ENCODE measurements at regions not wholly inside any gene's neighbourhood (a gene's known extent, or its start where the extent isn't known, plus 50 kb on each side); places are given as distances from the start of the nearest gene placed in this dataset.

DNA sequence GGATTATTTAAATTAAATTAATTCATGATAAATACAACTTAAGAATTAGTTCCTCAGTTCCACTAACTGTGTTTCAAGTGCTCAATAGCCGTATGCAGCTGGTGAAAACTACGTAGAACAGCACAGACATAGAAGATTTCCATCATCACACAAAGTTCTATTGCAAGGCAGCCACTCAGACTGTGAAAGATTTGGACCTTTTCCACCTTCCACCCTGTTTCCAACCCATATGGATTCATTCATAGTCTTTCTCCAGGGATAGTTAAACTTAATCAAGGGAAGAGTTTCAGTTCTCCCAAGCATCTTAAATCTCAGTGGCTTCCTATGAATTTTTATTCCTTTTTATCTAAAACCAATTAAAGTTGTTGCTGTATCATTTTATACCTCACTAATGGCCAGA, 2030.8 kb downstream of the SUCLG1 start:
- Histone ChIP-seq H3K27me3 (ENCODE audit: control insufficient read depth, insufficient read depth, low read length) (no peaks in the 10 kb centered on the region), H3K4me3 (ENCODE audit: low read depth in 2 of 2, low read length in 2 of 2) (no peak overlapping the region), H3K27ac (ENCODE audit: low read length) (no peak overlapping the region), H3K4me1 (ENCODE audit: control insufficient read depth, insufficient read depth, low read length) (no peaks in the 10 kb centered on the region), H3K9me3 (ENCODE audit: control insufficient read depth, insufficient read depth, low read depth, low read length) (no peaks in the 10 kb centered on the region), H3K36me3 (ENCODE audit: control insufficient read depth, insufficient read depth, low read length) (no peaks in the 10 kb centered on the region)
- ChIA-PET POLR2A (no interaction called here), CTCF (no interaction called here)
- no peak for DNase-seq (ENCODE audit: low read depth, low spot score)
- in situ Hi-C loops (cut with HindIII; ENCODE audit: low pct_unique_long_range_greater_than_20kb, low sequenced_read_pairs) (no loop called here), intact Hi-C loops (cut with micrococcal nuclease; ENCODE audit: unreplicated experiment) (no loop called here)
- TF ChIP-seq POLR2AphosphoS5 (IDR thresholded peaks at IDR 0.05; ENCODE audit: low read depth, low read length) (no peak), SIN3A (IDR thresholded peaks at IDR 0.05; ENCODE audit: borderline replicate concordance, insufficient read depth, low read depth, low read length) (no peak), TCF7L2 (IDR thresholded peaks at IDR 0.05; ENCODE audit: low read depth, low read length) (no peak)
- TF ChIP-seq, protein P1, sequence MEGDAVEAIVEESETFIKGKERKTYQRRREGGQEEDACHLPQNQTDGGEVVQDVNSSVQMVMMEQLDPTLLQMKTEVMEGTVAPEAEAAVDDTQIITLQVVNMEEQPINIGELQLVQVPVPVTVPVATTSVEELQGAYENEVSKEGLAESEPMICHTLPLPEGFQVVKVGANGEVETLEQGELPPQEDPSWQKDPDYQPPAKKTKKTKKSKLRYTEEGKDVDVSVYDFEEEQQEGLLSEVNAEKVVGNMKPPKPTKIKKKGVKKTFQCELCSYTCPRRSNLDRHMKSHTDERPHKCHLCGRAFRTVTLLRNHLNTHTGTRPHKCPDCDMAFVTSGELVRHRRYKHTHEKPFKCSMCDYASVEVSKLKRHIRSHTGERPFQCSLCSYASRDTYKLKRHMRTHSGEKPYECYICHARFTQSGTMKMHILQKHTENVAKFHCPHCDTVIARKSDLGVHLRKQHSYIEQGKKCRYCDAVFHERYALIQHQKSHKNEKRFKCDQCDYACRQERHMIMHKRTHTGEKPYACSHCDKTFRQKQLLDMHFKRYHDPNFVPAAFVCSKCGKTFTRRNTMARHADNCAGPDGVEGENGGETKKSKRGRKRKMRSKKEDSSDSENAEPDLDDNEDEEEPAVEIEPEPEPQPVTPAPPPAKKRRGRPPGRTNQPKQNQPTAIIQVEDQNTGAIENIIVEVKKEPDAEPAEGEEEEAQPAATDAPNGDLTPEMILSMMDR (IDR thresholded peaks at IDR 0.05) = no peak
- TF ChIP-seq, protein P2, sequence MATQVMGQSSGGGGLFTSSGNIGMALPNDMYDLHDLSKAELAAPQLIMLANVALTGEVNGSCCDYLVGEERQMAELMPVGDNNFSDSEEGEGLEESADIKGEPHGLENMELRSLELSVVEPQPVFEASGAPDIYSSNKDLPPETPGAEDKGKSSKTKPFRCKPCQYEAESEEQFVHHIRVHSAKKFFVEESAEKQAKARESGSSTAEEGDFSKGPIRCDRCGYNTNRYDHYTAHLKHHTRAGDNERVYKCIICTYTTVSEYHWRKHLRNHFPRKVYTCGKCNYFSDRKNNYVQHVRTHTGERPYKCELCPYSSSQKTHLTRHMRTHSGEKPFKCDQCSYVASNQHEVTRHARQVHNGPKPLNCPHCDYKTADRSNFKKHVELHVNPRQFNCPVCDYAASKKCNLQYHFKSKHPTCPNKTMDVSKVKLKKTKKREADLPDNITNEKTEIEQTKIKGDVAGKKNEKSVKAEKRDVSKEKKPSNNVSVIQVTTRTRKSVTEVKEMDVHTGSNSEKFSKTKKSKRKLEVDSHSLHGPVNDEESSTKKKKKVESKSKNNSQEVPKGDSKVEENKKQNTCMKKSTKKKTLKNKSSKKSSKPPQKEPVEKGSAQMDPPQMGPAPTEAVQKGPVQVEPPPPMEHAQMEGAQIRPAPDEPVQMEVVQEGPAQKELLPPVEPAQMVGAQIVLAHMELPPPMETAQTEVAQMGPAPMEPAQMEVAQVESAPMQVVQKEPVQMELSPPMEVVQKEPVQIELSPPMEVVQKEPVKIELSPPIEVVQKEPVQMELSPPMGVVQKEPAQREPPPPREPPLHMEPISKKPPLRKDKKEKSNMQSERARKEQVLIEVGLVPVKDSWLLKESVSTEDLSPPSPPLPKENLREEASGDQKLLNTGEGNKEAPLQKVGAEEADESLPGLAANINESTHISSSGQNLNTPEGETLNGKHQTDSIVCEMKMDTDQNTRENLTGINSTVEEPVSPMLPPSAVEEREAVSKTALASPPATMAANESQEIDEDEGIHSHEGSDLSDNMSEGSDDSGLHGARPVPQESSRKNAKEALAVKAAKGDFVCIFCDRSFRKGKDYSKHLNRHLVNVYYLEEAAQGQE (IDR thresholded peaks at IDR 0.05; ENCODE audit: insufficient read depth in 1 of 2, low read depth in 2 of 2, low read length in 1 of 2) = no peak
- no TSS peak for BruUV-seq (replicated peaks)
- ATAC-seq = no peak

DNA sequence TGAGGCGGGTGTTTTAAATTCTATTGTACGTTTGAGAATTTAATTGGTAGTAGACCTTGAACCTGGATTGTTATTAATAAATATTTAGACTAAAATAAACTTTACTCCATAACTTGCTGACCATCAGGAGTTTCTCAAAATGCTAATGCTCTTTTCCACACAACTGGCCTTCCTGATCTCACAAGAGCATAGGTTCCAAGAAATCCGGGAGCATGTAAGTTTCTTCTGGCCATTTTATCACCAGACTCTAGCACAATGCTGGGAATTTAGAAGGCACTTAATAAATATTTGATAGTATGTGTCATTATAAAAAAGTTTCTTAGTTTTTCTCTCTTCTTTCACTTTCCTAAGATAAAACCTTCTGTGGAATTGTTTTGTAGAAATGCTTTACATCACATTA, 2047.1 kb downstream of the SUCLG1 start:
- in situ Hi-C loops (cut with HindIII; ENCODE audit: low pct_unique_long_range_greater_than_20kb, low sequenced_read_pairs) (no loop called here), intact Hi-C loops (cut with micrococcal nuclease; ENCODE audit: unreplicated experiment) (no loop called here)
- Histone ChIP-seq H3K4me3 (ENCODE audit: low read depth in 2 of 2, low read length in 2 of 2) (no peak overlapping the region), H3K27me3 (ENCODE audit: control insufficient read depth, insufficient read depth, low read length) (no peaks in the 10 kb centered on the region), H3K9me3 (ENCODE audit: control insufficient read depth, insufficient read depth, low read depth, low read length) (no peaks in the 10 kb centered on the region; the same call in 1 of the 2 replicates), H3K36me3 (ENCODE audit: control insufficient read depth, insufficient read depth, low read length) (no peaks in the 10 kb centered on the region), H3K4me1 (ENCODE audit: control insufficient read depth, insufficient read depth, low read length) (no peaks in the 10 kb centered on the region; the same call in 1 of the 2 replicates), H3K27ac (ENCODE audit: low read length) (no peak overlapping the region)
- BruUV-seq (replicated peaks) = no TSS peak
- POLR2A ChIA-PET = no interaction called here
- ATAC-seq (no peak), DNase-seq (ENCODE audit: low read depth, low spot score) (no peak)
- TF ChIP-seq, protein P2 (IDR thresholded peaks at IDR 0.05; ENCODE audit: insufficient read depth in 1 of 2, low read depth in 2 of 2, low read length in 1 of 2) = no peak
- TF ChIP-seq POLR2AphosphoS5 (IDR thresholded peaks at IDR 0.05; ENCODE audit: low read depth, low read length) = no peak
- no peak for TF ChIP-seq SIN3A (IDR thresholded peaks at IDR 0.05; ENCODE audit: borderline replicate concordance, insufficient read depth, low read depth, low read length)
- TF ChIP-seq TCF7L2 (IDR thresholded peaks at IDR 0.05; ENCODE audit: low read depth, low read length) = no peak
- TF ChIP-seq, protein P1 (IDR thresholded peaks at IDR 0.05) = no peak
- CTCF ChIA-PET = no interaction called here

All from Panc1 (cell line).